Suprapubic skin (tissue), 4 donors: ENCODE measurements at regions not wholly inside any gene's neighbourhood (a gene's known extent, or its start where the extent isn't known, plus 50 kb on each side); places are given as distances from the start of the nearest gene placed in this dataset.

Experiments
- CTCF ChIP-seq, 2 donors: fragments of 200-600 bp in 1 of 2; fragments of 450-650 bp in 1 of 2; sonication (generic) in 1 of 2; IDR thresholded peaks; one replicate each; pipeline ENCODE4 v1.5.1; 2016 to 2019; ENCODE audit warnings: antibody characterized with exemption in 2 of 2, mild to moderate bottlenecking in 1 of 2, moderate library complexity in 1 of 2
- EP300 ChIP-seq: sonication (generic); formaldehyde crosslinking; IDR thresholded peaks from one replicate; pipeline ENCODE4 v1.6.1; 2017; ENCODE audit warnings: antibody characterized with exemption
- POLR2A ChIP-seq, 2 donors: fragments of 450-650 bp; IDR thresholded peaks; one replicate each; pipeline ENCODE4 v1.6.1; 2017; ENCODE audit warnings: antibody characterized with exemption in 2 of 2, mild to moderate bottlenecking in 2 of 2, moderate library complexity in 2 of 2
- POLR2AphosphoS5 ChIP-seq, 3 donors: sonication (generic); formaldehyde crosslinking; IDR thresholded peaks; one replicate each; pipeline ENCODE4 v1.6.1; 2017; ENCODE audit warnings: antibody characterized with exemption in 3 of 3

- no peak for TF ChIP-seq CTCF (IDR thresholded peaks at IDR 0.05)
- no peak for TF ChIP-seq POLR2A (IDR thresholded peaks at IDR 0.05)
- TF ChIP-seq POLR2AphosphoS5 (IDR thresholded peaks at IDR 0.05) = no peak
- no peak for TF ChIP-seq EP300
Observed at GRCh38 chr9:79015951-79016350, 555.8 kb upstream of the TLE4 start.
